ENCODE measurements at regions not wholly inside any gene's neighbourhood (a gene's known extent, or its start where the extent isn't known, plus 50 kb on each side); places are given as distances from the start of the nearest gene placed in this dataset.
A peak's percentile ranks its signal among the peaks of the same experiment; 100 is the strongest.

- FAIRE-seq (no peak), DNase-seq (ENCODE audit: insufficient read length, low spot score) (no peak)
Observed at GRCh38 chr19:28862238-28862637, 350.7 kb downstream of the UQCRFS1 start.

GRCh38 chr19:28859811-28860210 lies 353.1 kb downstream of the UQCRFS1 start:
- DNase-seq (ENCODE audit: insufficient read length, low spot score) (no peak), FAIRE-seq (no peak)

GRCh38 chr19:28858933-28859332 lies 354.0 kb downstream of the UQCRFS1 start:
- DNase-seq (ENCODE audit: insufficient read length, low spot score): no peak

GRCh38 chr19:28857967-28858366 lies 355.0 kb downstream of the UQCRFS1 start:
- FAIRE-seq: no peak
- DNase-seq (ENCODE audit: insufficient read length, low spot score): no peak

More at GRCh38 chr19:28858933-28859332, 354.0 kb downstream of the UQCRFS1 start:
- no peak for FAIRE-seq

GRCh38 chr19:28855216-28855615 lies 357.7 kb downstream of the UQCRFS1 start:
- no peak for FAIRE-seq
- DNase-seq (ENCODE audit: insufficient read length, low spot score): no peak

- DNase-seq (ENCODE audit: insufficient read length, low spot score) (no peak), FAIRE-seq (no peak)
Observed at GRCh38 chr19:28847468-28847867, 365.5 kb downstream of the UQCRFS1 start.

- DNase-seq (ENCODE audit: insufficient read length, low spot score): no peak
- FAIRE-seq: peak; percentile 89
Observed at GRCh38 chr19:28846094-28846812, 366.7 kb downstream of the UQCRFS1 start.

GRCh38 chr19:28843761-28844492 lies 369.0 kb downstream of the UQCRFS1 start:
- FAIRE-seq (no peak), DNase-seq (ENCODE audit: insufficient read length, low spot score) (no peak)

GRCh38 chr19:28841531-28841930 lies 371.4 kb downstream of the UQCRFS1 start:
- DNase-seq (ENCODE audit: insufficient read length, low spot score) (no peak), FAIRE-seq (no peak)

- FAIRE-seq (no peak), DNase-seq (ENCODE audit: insufficient read length, low spot score) (no peak)
Observed at GRCh38 chr19:28840891-28841290, 372.1 kb downstream of the UQCRFS1 start.

GRCh38 chr19:28839455-28839854 lies 373.5 kb downstream of the UQCRFS1 start:
- FAIRE-seq: no peak
- no peak for DNase-seq (ENCODE audit: insufficient read length, low spot score)

GRCh38 chr19:28838909-28839308 lies 374.0 kb downstream of the UQCRFS1 start:
- DNase-seq (ENCODE audit: insufficient read length, low spot score) (no peak), FAIRE-seq (no peak)

- no peak for FAIRE-seq
- DNase-seq (ENCODE audit: insufficient read length, low spot score): no peak
Observed at GRCh38 chr19:28836421-28836820, 376.5 kb downstream of the UQCRFS1 start.

GRCh38 chr19:28834996-28835395 lies 378.0 kb downstream of the UQCRFS1 start:
- DNase-seq (ENCODE audit: insufficient read length, low spot score): no peak
- no peak for FAIRE-seq

- no peak for DNase-seq (ENCODE audit: insufficient read length, low spot score)
- FAIRE-seq: no peak
Observed at GRCh38 chr19:28831462-28831861, 381.5 kb downstream of the UQCRFS1 start.

- no peak for FAIRE-seq
Observed at GRCh38 chr19:28829762-28830161, 383.2 kb downstream of the UQCRFS1 start.

GRCh38 chr19:28829359-28829758 lies 383.6 kb downstream of the UQCRFS1 start:
- DNase-seq (ENCODE audit: insufficient read length, low spot score): no peak
- no peak for FAIRE-seq

More at GRCh38 chr19:28829762-28830161, 383.2 kb downstream of the UQCRFS1 start:
- DNase-seq (ENCODE audit: insufficient read length, low spot score): no peak

GRCh38 chr19:28828276-28828870 lies 384.6 kb downstream of the UQCRFS1 start:
- FAIRE-seq: no peak

GRCh38 chr19:28827382-28827781 lies 385.6 kb downstream of the UQCRFS1 start:
- FAIRE-seq (no peak), DNase-seq (ENCODE audit: insufficient read length, low spot score) (no peak)

More at GRCh38 chr19:28828276-28828870, 384.6 kb downstream of the UQCRFS1 start:
- no peak for DNase-seq (ENCODE audit: insufficient read length, low spot score)

GRCh38 chr19:28823338-28823961 lies 389.5 kb downstream of the UQCRFS1 start:
- no peak for FAIRE-seq
- no peak for DNase-seq (ENCODE audit: insufficient read length, low spot score)

GRCh38 chr19:28820289-28820688 lies 392.7 kb downstream of the UQCRFS1 start:
- FAIRE-seq (no peak), DNase-seq (ENCODE audit: insufficient read length, low spot score) (no peak)

All from HTR-8/SVneo (cell line).